Neural progenitor cell (in vitro differentiated cells): ENCODE measurements at regions not wholly inside any gene's neighbourhood (a gene's known extent, or its start where the extent isn't known, plus 50 kb on each side); places are given as distances from the start of the nearest gene placed in this dataset.
"Not testable (repeated sequence)": the region's sequence is repeated elsewhere in the genome, so short reads cannot be mapped to it uniquely, and the experiment has no call there.

Experiments used
- CTCF ChIP-seq: fragments of 200-600 bp; sonication (generic); IDR thresholded peaks from 2 replicates; pipeline ENCODE4 v1.5.1; 2017; ENCODE audit warnings: antibody characterized with exemption, mild to moderate bottlenecking
- EZH2 ChIP-seq: fragments of 200-600 bp; sonication (generic); IDR thresholded peaks from 2 replicates; pipeline ENCODE4 v1.6.1; 2017; ENCODE audit warnings: antibody characterized with exemption, mild to moderate bottlenecking, moderate library complexity
- EZH2phosphoT487 ChIP-seq: fragments of 200-600 bp; sonication (generic); IDR thresholded peaks from 2 replicates; pipeline ENCODE4 v1.6.1; 2017; ENCODE audit warnings: antibody characterized with exemption

DNA sequence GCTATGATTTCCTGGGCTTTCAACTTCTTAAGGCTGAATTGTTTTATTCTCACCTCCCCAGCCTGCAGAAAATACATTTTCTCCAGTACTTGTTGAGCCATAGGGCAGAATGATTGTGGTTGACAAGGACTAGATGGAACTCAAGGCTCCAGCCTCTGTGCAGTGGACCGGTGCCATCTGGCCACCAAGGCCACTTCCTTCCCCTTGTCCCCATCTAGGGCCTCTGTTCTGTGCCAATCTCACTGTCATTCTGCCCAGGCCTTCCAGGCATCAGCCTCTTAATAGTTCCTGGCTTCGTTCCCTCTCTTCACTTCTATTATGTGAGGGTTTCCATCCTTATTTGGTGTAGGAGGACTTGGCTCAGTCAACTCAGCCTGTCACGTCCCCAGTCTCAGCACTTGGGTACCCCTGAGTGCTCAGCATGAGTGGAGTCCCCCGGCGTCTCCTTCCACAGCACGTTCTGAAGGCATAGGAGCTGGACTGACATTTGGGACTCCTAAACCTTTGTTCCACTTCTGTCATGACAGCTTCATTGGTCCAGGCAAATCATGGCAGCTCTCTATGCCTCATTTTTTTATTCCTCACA is 4221.0 kb upstream of the OR11H1 start:
- not testable (repeated sequence) for TF ChIP-seq CTCF, EZH2phosphoT487, EZH2
